ENCODE measurements at regions not wholly inside any gene's neighbourhood (a gene's known extent, or its start where the extent isn't known, plus 50 kb on each side); places are given as distances from the start of the nearest gene placed in this dataset.

- Histone ChIP-seq H3K27me3 (replicated peaks) (no peaks in the 10 kb centered on the region), H3K4me3 (ENCODE audit: low read depth, low read length) (no peak overlapping the region), H3K27ac (no peak overlapping the region), H3K36me3 (replicated peaks) (no peaks in the 10 kb centered on the region)
- TF ChIP-seq CTCF (IDR thresholded peaks at IDR 0.05; ENCODE audit: low read depth, low read length, missing control alignments) = no peak
- no peak for DNase-seq
- in situ Hi-C loops (cut with HindIII; ENCODE audit: low pct_ligation_motif_present, low sequenced_read_pairs) = no loop called here
These were observed 175.8 kb downstream of the ZNF248 start for GRCh38 chr10:37681617-37681999.

- no peak overlapping the region for H3K27ac ChIP-seq
- no peak for DNase-seq
- no peaks in the 10 kb centered on the region for H3K27me3 ChIP-seq (replicated peaks)
- no peaks in the 10 kb centered on the region for H3K36me3 ChIP-seq (replicated peaks)
- in situ Hi-C loops (cut with HindIII; ENCODE audit: low pct_ligation_motif_present, low sequenced_read_pairs) = no loop called here
- no peak for TF ChIP-seq CTCF (IDR thresholded peaks at IDR 0.05; ENCODE audit: low read depth, low read length, missing control alignments)
- H3K4me3 ChIP-seq (ENCODE audit: low read depth, low read length) = no peak overlapping the region
These were observed 176.4 kb downstream of the ZNF248 start for GRCh38 chr10:37680716-37681616.

- Histone ChIP-seq H3K27me3 (replicated peaks) (no peaks in the 10 kb centered on the region), H3K4me3 (ENCODE audit: low read depth, low read length) (no peak overlapping the region), H3K36me3 (replicated peaks) (no peaks in the 10 kb centered on the region), H3K27ac (no peak overlapping the region)
- DNase-seq = no peak
- TF ChIP-seq CTCF (IDR thresholded peaks at IDR 0.05; ENCODE audit: low read depth, low read length, missing control alignments) = no peak
- in situ Hi-C loops (cut with HindIII; ENCODE audit: low pct_ligation_motif_present, low sequenced_read_pairs) = no loop called here
These were observed 177.1 kb downstream of the ZNF248 start for GRCh38 chr10:37680243-37680683.

- in situ Hi-C loops (cut with HindIII; ENCODE audit: low pct_ligation_motif_present, low sequenced_read_pairs) = no loop called here
- Histone ChIP-seq H3K27me3 (replicated peaks) (no peaks in the 10 kb centered on the region), H3K36me3 (replicated peaks) (no peaks in the 10 kb centered on the region), H3K27ac (no peak overlapping the region), H3K4me3 (ENCODE audit: low read depth, low read length) (no peak overlapping the region)
- no peak for DNase-seq
- no peak for TF ChIP-seq CTCF (IDR thresholded peaks at IDR 0.05; ENCODE audit: low read depth, low read length, missing control alignments)
These were observed 177.9 kb downstream of the ZNF248 start for GRCh38 chr10:37679465-37679864.

GRCh38 chr10:37675449-37675848 lies 182.0 kb downstream of the ZNF248 start:
- Histone ChIP-seq H3K4me3 (ENCODE audit: low read depth, low read length) (no peak overlapping the region), H3K27me3 (replicated peaks) (no peaks in the 10 kb centered on the region), H3K27ac (no peak overlapping the region), H3K36me3 (replicated peaks) (no peaks in the 10 kb centered on the region)
- TF ChIP-seq CTCF (IDR thresholded peaks at IDR 0.05; ENCODE audit: low read depth, low read length, missing control alignments) = no peak
- in situ Hi-C loops (cut with HindIII; ENCODE audit: low pct_ligation_motif_present, low sequenced_read_pairs) = no loop called here
- no peak for DNase-seq

Measured in brain microvascular endothelial cell (primary cell).